Erythroblast (primary cell): ENCODE measurements at regions not wholly inside any gene's neighbourhood (a gene's known extent, or its start where the extent isn't known, plus 50 kb on each side); places are given as distances from the start of the nearest gene placed in this dataset.

Experiments
- DNase-seq, 2 experiments: peaks; one replicate each; lab custom pipeline; 2025; lab: John Stamatoyannopoulos, UW
- GATA1 ChIP-seq: IDR thresholded peaks from 2 replicates; pipeline ENCODE4 v1.6.1; 2011; ENCODE audit warnings: low read depth, mild to moderate bottlenecking, control low read depth, low read length, moderate library complexity
- POLR2A ChIP-seq: IDR thresholded peaks from 2 replicates; pipeline ENCODE4 v1.6.1; 2011; ENCODE audit warnings: mild to moderate bottlenecking, low read length

- TF ChIP-seq POLR2A (no peak), GATA1 (no peak)
- DNase-seq = no peak
Measured at GRCh38 chr1:208825300-208825699, 581.1 kb upstream of the PLXNA2 start.

- TF ChIP-seq GATA1 = no peak
- no peak for TF ChIP-seq POLR2A
- no peak for DNase-seq
Measured at GRCh38 chr1:208829595-208829994, 585.4 kb upstream of the PLXNA2 start.

DNA sequence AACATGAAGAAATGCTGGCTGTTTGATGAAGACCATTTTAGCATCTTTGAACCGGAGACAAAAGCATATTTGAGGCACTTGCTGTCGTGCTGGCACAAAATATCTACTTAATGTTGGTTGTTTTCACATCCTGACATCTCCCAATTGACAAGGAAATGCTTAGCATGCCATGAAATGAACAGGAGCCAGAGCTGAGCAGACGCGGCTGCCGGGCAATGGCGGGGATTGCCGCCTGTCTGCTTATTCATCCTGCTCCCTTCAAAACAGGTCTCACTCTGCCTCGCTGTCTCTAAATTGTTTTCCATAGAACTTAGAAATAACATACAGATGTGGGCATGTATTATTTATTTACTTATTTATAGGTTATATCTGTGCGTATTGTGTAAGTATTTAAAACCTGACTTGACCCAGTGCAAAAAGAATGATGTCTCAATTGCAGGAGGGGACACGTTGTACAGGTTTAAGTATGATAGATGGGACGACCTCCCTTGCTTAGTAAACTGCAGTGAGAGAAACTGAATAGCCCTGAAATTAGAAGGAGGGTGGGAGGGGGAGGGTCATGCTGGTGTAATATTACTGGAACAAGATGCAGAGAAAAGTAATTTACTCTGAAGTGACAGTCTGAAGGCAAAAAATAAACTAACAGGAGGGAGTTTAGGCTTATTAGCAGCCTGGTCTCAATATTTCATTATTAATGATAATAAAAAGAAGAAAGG is 590.4 kb upstream of the PLXNA2 start:
- no peak for DNase-seq
- TF ChIP-seq POLR2A (no peak), GATA1 (no peak)

DNA sequence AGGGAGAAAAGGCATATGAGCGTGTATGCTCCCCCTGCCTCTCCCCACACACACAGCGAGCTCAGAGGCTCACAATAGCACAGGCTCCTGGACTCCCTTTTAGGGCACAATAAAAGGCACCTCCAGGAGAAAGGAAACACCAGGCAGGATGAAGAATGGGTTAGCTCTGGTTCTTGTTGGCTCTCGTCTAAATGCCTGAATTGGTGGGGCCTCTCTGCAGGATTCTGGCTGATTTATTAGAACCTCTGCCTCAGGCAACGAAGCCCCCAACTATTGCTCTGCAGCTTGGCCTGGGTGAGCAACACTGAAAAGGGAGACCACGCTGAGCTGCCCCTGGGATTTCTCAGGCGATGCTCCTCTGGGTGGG is 590.9 kb upstream of the PLXNA2 start:
- no peak for TF ChIP-seq POLR2A
- no peak for TF ChIP-seq GATA1
- DNase-seq = no peak

- TF ChIP-seq POLR2A (no peak), GATA1 (no peak)
- no peak for DNase-seq
Measured at GRCh38 chr1:208835781-208836180, 591.6 kb upstream of the PLXNA2 start.

GRCh38 chr1:208837242-208837641 is 593.1 kb upstream of the PLXNA2 start:
- DNase-seq = no peak
- TF ChIP-seq POLR2A = no peak
- no peak for TF ChIP-seq GATA1

DNA sequence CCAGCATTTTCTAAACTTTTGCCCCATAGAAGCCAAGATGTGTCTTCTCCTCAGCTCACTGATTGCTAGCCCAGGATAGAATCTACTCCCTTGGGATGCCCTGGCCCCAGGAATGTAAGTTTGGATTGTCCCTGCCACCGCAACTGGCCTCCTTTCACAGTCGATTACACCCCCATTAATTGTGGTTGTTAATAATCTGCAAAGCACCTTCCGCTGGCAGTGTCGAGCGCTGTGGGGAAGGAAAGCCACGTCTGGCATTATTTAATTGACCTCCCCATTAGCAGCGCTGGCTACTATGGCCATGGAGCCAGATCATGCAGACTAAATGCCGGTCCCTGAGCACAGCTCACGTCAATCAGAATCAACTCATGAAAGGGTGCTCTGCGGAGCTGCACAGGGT is 597.3 kb upstream of the PLXNA2 start:
- no peak for DNase-seq

DNA sequence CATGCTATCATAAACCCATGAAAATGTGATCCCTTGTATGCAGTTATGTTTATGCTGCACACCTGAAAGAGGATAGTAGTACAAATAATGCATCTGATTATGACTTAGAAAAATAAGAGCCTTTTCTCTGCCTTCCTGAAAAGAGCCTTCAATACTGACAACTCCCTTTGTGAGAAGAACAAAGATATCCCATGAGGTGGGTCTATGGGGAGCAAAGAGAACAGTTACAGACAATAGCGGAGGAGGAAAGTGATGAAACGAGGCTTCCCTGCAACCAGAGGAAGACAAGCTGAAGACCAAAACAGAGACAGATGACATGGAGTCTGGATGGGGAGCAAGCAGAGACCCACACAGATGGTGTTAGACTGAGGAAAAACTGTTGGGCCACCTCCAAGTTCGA is 598.3 kb upstream of the PLXNA2 start:
- no peak for TF ChIP-seq GATA1
- no peak for TF ChIP-seq POLR2A
- DNase-seq = no peak

More for the DNA sequence above, 597.3 kb upstream of the PLXNA2 start:
- TF ChIP-seq GATA1 = no peak
- TF ChIP-seq POLR2A = no peak

DNA sequence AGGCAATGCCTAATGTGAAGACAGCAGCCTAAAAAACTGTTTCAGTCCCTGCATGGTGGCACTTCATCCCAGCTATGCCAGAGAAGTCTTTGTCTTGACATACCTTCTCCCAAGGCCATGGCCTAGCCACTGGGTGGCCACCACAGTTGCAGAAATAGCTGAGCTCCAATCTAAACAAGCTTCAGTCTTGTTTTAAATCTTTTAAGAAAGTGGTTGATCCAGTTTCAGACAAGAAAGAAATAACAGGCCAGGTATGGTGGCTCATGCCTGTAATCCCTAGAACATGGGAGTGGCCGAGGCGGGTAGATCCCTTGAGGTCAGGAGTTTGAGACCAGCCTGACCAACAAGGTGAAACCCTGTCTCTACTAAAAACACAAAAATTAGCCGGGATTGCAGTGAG is 600.0 kb upstream of the PLXNA2 start:
- TF ChIP-seq POLR2A = no peak
- TF ChIP-seq GATA1 = no peak
- DNase-seq = no peak

GRCh38 chr1:208848854-208849253 is 604.7 kb upstream of the PLXNA2 start:
- DNase-seq = no peak
- TF ChIP-seq POLR2A = no peak

- no peak for DNase-seq
- TF ChIP-seq POLR2A (no peak), GATA1 (no peak)
Measured at GRCh38 chr1:208850442-208850841, 606.3 kb upstream of the PLXNA2 start.

DNA sequence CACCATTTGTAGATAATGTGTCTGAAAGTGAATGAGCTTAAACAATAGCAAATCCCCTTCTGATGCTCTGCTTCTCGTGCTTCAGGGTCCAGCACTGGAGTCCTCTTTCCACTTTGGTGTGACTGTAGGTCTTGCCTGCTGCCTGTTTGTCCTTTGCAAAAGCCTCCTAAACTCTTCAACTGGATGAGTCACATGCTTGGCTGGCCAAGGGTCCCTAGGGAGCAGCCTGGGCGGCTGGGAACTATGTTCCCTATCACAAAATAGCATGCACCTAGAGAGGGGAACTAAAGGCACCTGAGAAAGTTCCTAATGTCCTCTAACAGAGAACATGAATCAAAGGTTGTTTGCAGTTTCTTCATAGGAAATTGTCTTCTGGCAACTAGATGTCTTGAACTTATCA is 607.2 kb upstream of the PLXNA2 start:
- no peak for TF ChIP-seq GATA1
- no peak for DNase-seq

GRCh38 chr1:208852911-208853310 is 608.7 kb upstream of the PLXNA2 start:
- no peak for DNase-seq
- TF ChIP-seq POLR2A (no peak), GATA1 (no peak)

DNA sequence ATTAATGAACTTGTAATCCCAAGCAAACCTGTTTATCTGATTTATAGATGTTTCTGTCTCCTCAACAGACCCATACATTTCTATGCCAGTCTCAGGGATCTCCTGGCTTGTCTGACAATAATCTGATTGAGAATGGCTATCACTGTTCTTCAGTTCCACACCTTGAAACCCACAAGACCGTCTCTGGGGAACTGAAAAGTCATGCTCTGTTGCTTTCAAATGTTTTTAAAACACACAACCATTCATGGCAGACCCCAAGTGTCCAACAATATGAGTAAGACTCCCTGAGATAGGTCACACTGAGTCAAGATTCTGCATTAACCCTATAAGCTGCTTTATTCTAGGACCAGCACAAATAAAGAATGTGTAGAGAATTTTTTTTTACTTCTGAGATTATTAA is 611.2 kb upstream of the PLXNA2 start:
- DNase-seq = no peak
- no peak for TF ChIP-seq GATA1
- no peak for TF ChIP-seq POLR2A

GRCh38 chr1:208857465-208857864 is 613.3 kb upstream of the PLXNA2 start:
- TF ChIP-seq POLR2A = no peak
- no peak for DNase-seq
